Esophagus squamous epithelium (tissue), 4 donors: ENCODE measurements at regions not wholly inside any gene's neighbourhood (a gene's known extent, or its start where the extent isn't known, plus 50 kb on each side); places are given as distances from the start of the nearest gene placed in this dataset.

Source experiments
- CTCF ChIP-seq, 6 experiments: fragments of 450-650 bp in 4 of 6; fragments of 200-600 bp in 2 of 6; sonication (generic) in 2 of 6; IDR thresholded peaks; one replicate each; pipeline ENCODE4 v1.5.1; 2016 to 2019; ENCODE audit warnings: antibody characterized with exemption in 6 of 6, mild to moderate bottlenecking in 4 of 6, moderate library complexity in 4 of 6
- POLR2A ChIP-seq, 4 donors: fragments of 450-650 bp; IDR thresholded peaks; one replicate each; pipeline ENCODE4 v1.6.1; 2017; ENCODE audit warnings: antibody characterized with exemption in 4 of 4, mild to moderate bottlenecking in 4 of 4, moderate library complexity in 3 of 4

GRCh38 chr12:83641789-83642188 lies 955.1 kb downstream of the TMTC2 start:
- TF ChIP-seq CTCF (IDR thresholded peaks at IDR 0.05) (no peak), POLR2A (IDR thresholded peaks at IDR 0.05) (no peak)
